H1 (cell line): ENCODE measurements at regions not wholly inside any gene's neighbourhood (a gene's known extent, or its start where the extent isn't known, plus 50 kb on each side); places are given as distances from the start of the nearest gene placed in this dataset.

Source experiments
- CTCF ChIA-PET: fragments of 300-600 bp; sonication (Branson Sonifier 250); formaldehyde crosslinking; loops from one replicate; lab custom pipeline; 2021; ENCODE audit not compliant: partially characterized antibody; lab: Charles Lee
- POLR2A ChIA-PET: fragments of 300-600 bp; sonication (Branson Sonifier 250); formaldehyde crosslinking; loops from one replicate; lab custom pipeline; 2021; ENCODE audit warnings: inconsistent platforms; ENCODE audit not compliant: partially characterized antibody; lab: Charles Lee
- DNase-seq, 2 experiments: peaks; one replicate each; pipeline versions ENCODE4 v3.0.0 to v3.0.0-alpha.2; 2010 to 2022; ENCODE audit warnings: low spot score in 2 of 2, low read depth in 1 of 2, mixed read lengths in 1 of 2
- FAIRE-seq: peaks from 2 replicates; lab custom pipeline; 2011; peaks lifted over from hg19 to GRCh38; lab: Jason Lieb, UNC
- H2AFZ ChIP-seq: 2 replicates; pipeline ENCODE4 v1.8.1; 2012; ENCODE audit warnings: low read length, inconsistent platforms
- H2AK5ac ChIP-seq: 2 replicates; pipeline ENCODE4 v1.6.1; 2013; ENCODE audit warnings: low read depth, low read length
- H2BK120ac ChIP-seq: replicated peaks from 2 replicates; pipeline ENCODE3; 2013; ENCODE audit warnings: low read depth, low read length, inconsistent platforms
- H2BK12ac ChIP-seq: 2 replicates; pipeline ENCODE4 v1.6.1; 2013; ENCODE audit warnings: low read depth, low read length
- H2BK15ac ChIP-seq: 2 replicates; pipeline ENCODE4 v1.6.1; 2013; ENCODE audit warnings: low read length
- H2BK20ac ChIP-seq: 2 replicates; pipeline ENCODE4 v1.6.1; 2013; ENCODE audit warnings: low read length
- H2BK5ac ChIP-seq: 2 replicates; pipeline ENCODE4 v1.6.1; 2013; ENCODE audit warnings: low read depth, low read length
- H3K14ac ChIP-seq: 2 replicates; pipeline ENCODE4 v1.6.1; 2013; ENCODE audit warnings: inconsistent platforms; ENCODE audit not compliant: insufficient read length
- H3K18ac ChIP-seq: 2 replicates; pipeline ENCODE4 v1.6.1; 2013; ENCODE audit warnings: low read length; ENCODE audit errors: extremely low read depth
- H3K23ac ChIP-seq: 2 replicates; pipeline ENCODE4 v1.6.1; 2013; ENCODE audit warnings: inconsistent platforms; ENCODE audit not compliant: insufficient read length
- H3K23me2 ChIP-seq: 2 replicates; pipeline ENCODE4 v1.6.1; 2013; ENCODE audit warnings: low read depth, low read length
- H3K27ac ChIP-seq: 2 replicates; pipeline ENCODE4 v1.6.1; 2011; ENCODE audit warnings: low read depth, low read length, inconsistent platforms
- H3K27me3 ChIP-seq, 4 experiments: replicated peaks in 1 of 4; 1 replicate in 1 of 4; 2 replicates in 3 of 4; pipeline versions ENCODE4 v1.6.1 to v1.8.1; 2011 to 2013; ENCODE audit warnings: low read length in 3 of 4, mild to moderate bottlenecking in 3 of 4, inconsistent platforms in 2 of 4, mixed read lengths in 2 of 4, moderate library complexity in 1 of 4; ENCODE audit not compliant: control insufficient read depth in 3 of 4, insufficient read depth in 3 of 4; ENCODE audit errors: extremely low read depth in 1 of 4
- H3K36me3 ChIP-seq, 4 experiments: 2 replicates each; pipeline versions ENCODE4 v1.6.1 to v1.8.1; 2011 to 2013; ENCODE audit warnings: mild to moderate bottlenecking in 4 of 4, low read length in 3 of 4, moderate library complexity in 2 of 4, control low read depth in 1 of 4, inconsistent platforms in 1 of 4; ENCODE audit not compliant: insufficient read depth in 4 of 4, control insufficient read depth in 2 of 4
- H3K4ac ChIP-seq: replicated peaks from 2 replicates; pipeline ENCODE3; 2013; ENCODE audit warnings: low read length, low read depth, mixed read lengths, inconsistent platforms; ENCODE audit not compliant: insufficient read length
- H3K4me1 ChIP-seq, 4 experiments: replicated peaks in 1 of 4; 1 replicate in 1 of 4; 2 replicates in 3 of 4; pipeline versions ENCODE4 v1.6.1 to v1.8.1; 2011 to 2013; ENCODE audit warnings: low read length in 3 of 4, inconsistent platforms in 2 of 4, mixed read lengths in 1 of 4; ENCODE audit not compliant: insufficient read depth in 4 of 4, control insufficient read depth in 3 of 4
- H3K4me2 ChIP-seq, 2 experiments: 2 replicates each; pipeline versions ENCODE4 v1.6.1 to v1.8.1; 2011 to 2013; ENCODE audit warnings: low read depth in 2 of 2, low read length in 2 of 2, control low read depth in 1 of 2, inconsistent platforms in 1 of 2, mild to moderate bottlenecking in 1 of 2; ENCODE audit not compliant: insufficient read depth in 1 of 2
- H3K4me3 ChIP-seq, 4 experiments: fragments of 200-600, 300-600 bp in 1 of 4; sonication (generic), shearing (Covaris generic), sonication (Bioruptor Twin) in 1 of 4; 2 replicates each; pipeline versions ENCODE4 v1.5.1 to v1.8.1; 2011 to 2016; ENCODE audit warnings: low read length in 4 of 4, low read depth in 3 of 4, control low read depth in 2 of 4, inconsistent platforms in 2 of 4, mild to moderate bottlenecking in 2 of 4, mixed read lengths in 1 of 4, moderate library complexity in 1 of 4; ENCODE audit not compliant: insufficient read depth in 2 of 4; ENCODE audit errors: extremely low read depth in 1 of 4
- H3K56ac ChIP-seq: replicated peaks from 2 replicates; pipeline ENCODE3; 2013; ENCODE audit warnings: low read depth, mild to moderate bottlenecking, mixed read lengths, low read length, inconsistent platforms; ENCODE audit not compliant: insufficient read length
- H3K79me1 ChIP-seq: 2 replicates; pipeline ENCODE4 v1.6.1; 2013; ENCODE audit warnings: low read depth, low read length, control low read depth
- H3K79me2 ChIP-seq, 2 experiments: 2 replicates each; pipeline versions ENCODE4 v1.6.1 to v1.8.1; 2012 to 2013; ENCODE audit warnings: low read length in 2 of 2, mild to moderate bottlenecking in 2 of 2, inconsistent platforms in 1 of 2; ENCODE audit not compliant: insufficient read depth in 2 of 2, control insufficient read depth in 1 of 2
- H3K9ac ChIP-seq, 4 experiments: replicated peaks in 1 of 4; 1 replicate in 1 of 4; 2 replicates in 3 of 4; pipeline versions ENCODE4 v1.6.1 to v1.8.1; 2011 to 2013; ENCODE audit warnings: low read depth in 3 of 4, low read length in 3 of 4, control low read depth in 2 of 4, mild to moderate bottlenecking in 2 of 4, moderate library complexity in 2 of 4, inconsistent platforms in 1 of 4; ENCODE audit errors: extremely low read depth in 1 of 4
- H3K9me3 ChIP-seq, 2 experiments: 2 replicates each; pipeline versions ENCODE4 v1.6.1 to v1.8.1; 2012 to 2013; ENCODE audit warnings: mild to moderate bottlenecking in 2 of 2, moderate library complexity in 2 of 2, control low read depth in 1 of 2, inconsistent platforms in 1 of 2, low read depth in 1 of 2, low read length in 1 of 2, mixed read lengths in 1 of 2; ENCODE audit not compliant: insufficient read depth in 2 of 2
- H4K20me1 ChIP-seq, 2 experiments: replicated peaks in 1 of 2; 2 replicates each; pipeline versions ENCODE3 to v1.8.1; 2011 to 2013; ENCODE audit warnings: inconsistent platforms in 2 of 2, low read length in 2 of 2, mild to moderate bottlenecking in 1 of 2; ENCODE audit not compliant: insufficient read depth in 2 of 2, control insufficient read depth in 1 of 2
- H4K5ac ChIP-seq: 2 replicates; pipeline ENCODE4 v1.6.1; 2013; ENCODE audit warnings: low read length, low read depth, mixed read lengths, inconsistent platforms; ENCODE audit not compliant: insufficient read length
- H4K8ac ChIP-seq: 2 replicates; pipeline ENCODE4 v1.8.0; 2013; ENCODE audit warnings: mild to moderate bottlenecking, moderate library complexity, low read length, inconsistent platforms; ENCODE audit not compliant: insufficient read depth; ENCODE audit errors: extremely low read depth
- H4K91ac ChIP-seq: replicated peaks from 2 replicates; pipeline ENCODE3; 2013; ENCODE audit warnings: low read length, mixed read lengths, inconsistent platforms; ENCODE audit not compliant: insufficient read length
- BACH1 ChIP-seq: IDR thresholded peaks from 2 replicates; pipeline ENCODE4 v1.6.1; 2012; ENCODE audit warnings: low read length, improper control_type of control experiment
- CREB1 ChIP-seq: IDR thresholded peaks from 2 replicates; pipeline ENCODE4 v1.6.1; 2012; ENCODE audit warnings: inconsistent platforms
- JUN ChIP-seq: IDR thresholded peaks from 2 replicates; pipeline ENCODE4 v1.6.1; 2011; ENCODE audit warnings: low read depth, mild to moderate bottlenecking, improper control_type of control experiment, low read length
- SRF ChIP-seq: IDR thresholded peaks from 2 replicates; pipeline ENCODE4 v1.6.1; 2011; ENCODE audit warnings: mild to moderate bottlenecking, low read depth, low read length, moderate library complexity
- WGBS, 2 experiments: shearing (Covaris generic) in 1 of 2; methylation state at CpG; one replicate each; pipeline versions ENCODE4 v1.1.6 to v1.1.7; 2013 to 2015; ENCODE audit warnings: low lambda C conversion rate in 2 of 2, mixed read lengths in 2 of 2, inconsistent platforms in 1 of 2, low coverage in 1 of 2, missing lambda C conversion rate in 1 of 2; ENCODE audit not compliant: insufficient replicate concordance in 2 of 2, insufficient coverage in 1 of 2, insufficient read length in 1 of 2; ENCODE audit errors: extremely low coverage in 1 of 2, missing lambda C conversion rate in 1 of 2; 5-methylcytosine and 5-hydroxymethylcytosine counted together

DNA sequence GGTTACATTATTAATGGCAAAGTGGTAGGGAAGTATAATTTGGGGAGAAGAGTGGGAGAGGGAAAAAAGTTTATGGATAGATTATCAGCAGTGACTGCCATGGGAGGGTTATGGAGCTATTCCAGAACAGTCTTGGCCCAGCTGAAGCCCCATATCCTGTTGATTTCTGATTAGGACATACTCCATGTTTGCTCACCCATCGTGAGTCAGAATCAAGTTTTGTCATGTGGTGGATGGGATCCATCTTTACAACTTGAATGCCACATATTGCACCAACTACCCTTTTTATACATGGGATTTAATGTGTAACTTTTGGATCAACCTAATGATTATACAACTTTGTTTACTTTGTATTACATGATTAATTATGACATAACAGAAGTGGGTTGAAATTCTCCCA, 217.0 kb downstream of the HAO1 start:
- no peak for FAIRE-seq
- Histone ChIP-seq H3K56ac (no peak overlapping the region), H3K27me3 (no peaks in the 10 kb centered on the region), H3K14ac (no peak overlapping the region), H2BK120ac (no peak overlapping the region), H4K91ac (no peak overlapping the region), H4K20me1 (no peaks in the 10 kb centered on the region), H4K8ac (no peak overlapping the region), H2BK20ac (no peak overlapping the region), H3K79me1 (no peaks in the 10 kb centered on the region), H3K4ac (no peak overlapping the region), H3K4me2 (no peak overlapping the region), H3K4me1 (no peaks in the 10 kb centered on the region), H3K79me2 (no peaks in the 10 kb centered on the region), H3K18ac (no peak overlapping the region), H2AK5ac (no peak overlapping the region), H2BK15ac (no peak overlapping the region), H2AFZ (no peak overlapping the region), H3K23ac (no peak overlapping the region), H3K23me2 (no peaks in the 10 kb centered on the region), H3K4me3 (no peak overlapping the region), H3K36me3 (no peaks in the 10 kb centered on the region), H4K5ac (no peak overlapping the region), H3K9ac (no peak overlapping the region), H3K9me3 (no peaks in the 10 kb centered on the region), H2BK5ac (no peak overlapping the region), H2BK12ac (no peak overlapping the region), H3K27ac (no peak overlapping the region)
- WGBS, 2 experiments, result 92% methylated on average over 1 of the region's 1 CpG; no CpG with 5 or more reads in 1 of the 2 experiments
- ChIA-PET CTCF (no interaction called here), POLR2A (no interaction called here)
- TF ChIP-seq CREB1, result no peak
- no peak for TF ChIP-seq SRF
- TF ChIP-seq JUN, result no peak
- no peak for TF ChIP-seq BACH1
- DNase-seq, result no peak
